ENCODE measurements at regions not wholly inside any gene's neighbourhood (a gene's known extent, or its start where the extent isn't known, plus 50 kb on each side); places are given as distances from the start of the nearest gene placed in this dataset.
"Not testable (repeated sequence)": the region's sequence is repeated elsewhere in the genome, so short reads cannot be mapped to it uniquely, and the experiment has no call there.

GRCh38 chr3:67957268-67957667 lies 302.9 kb upstream of the SUCLG2 start:
- DNase-seq (ENCODE audit: low read depth in 2 of 2): no peak

- peak; percentile 10 to 19 for DNase-seq (ENCODE audit: low read depth in 2 of 2)
These were observed 293.5 kb upstream of the SUCLG2 start for GRCh38 chr3:67947808-67948508.

- DNase-seq (ENCODE audit: low read depth in 2 of 2): no peak
These were observed 292.0 kb upstream of the SUCLG2 start for GRCh38 chr3:67946436-67946835.

GRCh38 chr3:67943546-67943945 lies 289.1 kb upstream of the SUCLG2 start:
- DNase-seq (ENCODE audit: low read depth in 2 of 2): no peak

- no peak for DNase-seq (ENCODE audit: low read depth in 2 of 2)
These were observed 287.1 kb upstream of the SUCLG2 start for GRCh38 chr3:67941433-67942030.

GRCh38 chr3:67940210-67940952 lies 286.0 kb upstream of the SUCLG2 start:
- no peak for DNase-seq (ENCODE audit: low read depth in 2 of 2)

GRCh38 chr3:67937498-67938118 lies 283.2 kb upstream of the SUCLG2 start:
- no peak for DNase-seq (ENCODE audit: low read depth in 2 of 2)

- DNase-seq (ENCODE audit: low read depth in 2 of 2): not testable (repeated sequence)
These were observed 276.0 kb upstream of the SUCLG2 start for GRCh38 chr3:67930394-67930793.

- DNase-seq (ENCODE audit: low read depth in 2 of 2): no peak
These were observed 269.4 kb upstream of the SUCLG2 start for GRCh38 chr3:67923796-67924195.

- no peak for DNase-seq (ENCODE audit: low read depth in 2 of 2)
These were observed 266.6 kb upstream of the SUCLG2 start for GRCh38 chr3:67920969-67921368.

GRCh38 chr3:67920311-67920710 lies 265.9 kb upstream of the SUCLG2 start:
- DNase-seq (ENCODE audit: low read depth in 2 of 2): no peak

GRCh38 chr3:67916353-67916752 lies 261.9 kb upstream of the SUCLG2 start:
- no peak for DNase-seq (ENCODE audit: low read depth in 2 of 2)

- no peak for DNase-seq (ENCODE audit: low read depth in 2 of 2)
These were observed 253.3 kb upstream of the SUCLG2 start for GRCh38 chr3:67907735-67908134.

GRCh38 chr3:67906261-67906660 lies 251.8 kb upstream of the SUCLG2 start:
- no peak for DNase-seq (ENCODE audit: low read depth in 2 of 2)

- DNase-seq (ENCODE audit: low read depth in 2 of 2): no peak
These were observed 247.3 kb upstream of the SUCLG2 start for GRCh38 chr3:67901681-67902080.

GRCh38 chr3:67898916-67899315 lies 244.5 kb upstream of the SUCLG2 start:
- no peak for DNase-seq (ENCODE audit: low read depth in 2 of 2)

GRCh38 chr3:67897351-67898336 lies 243.2 kb upstream of the SUCLG2 start:
- DNase-seq (ENCODE audit: low read depth in 2 of 2): no peak

GRCh38 chr3:67896130-67896529 lies 241.7 kb upstream of the SUCLG2 start:
- no peak for DNase-seq (ENCODE audit: low read depth in 2 of 2)

- no peak for DNase-seq (ENCODE audit: low read depth in 2 of 2)
These were observed 240.1 kb upstream of the SUCLG2 start for GRCh38 chr3:67894510-67894909.

GRCh38 chr3:67884345-67884744 lies 229.9 kb upstream of the SUCLG2 start:
- DNase-seq (ENCODE audit: low read depth in 2 of 2): no peak

GRCh38 chr3:67883766-67884165 lies 229.4 kb upstream of the SUCLG2 start:
- DNase-seq (ENCODE audit: low read depth in 2 of 2): no peak

Measured in activated CD8-positive, alpha-beta memory T cell treated with anti-CD3 and anti-CD28 coated beads for 4 hours (primary cell).